Vagina (tissue), 2 donors: ENCODE measurements at regions not wholly inside any gene's neighbourhood (a gene's known extent, or its start where the extent isn't known, plus 50 kb on each side); places are given as distances from the start of the nearest gene placed in this dataset.

ENCODE experiments used
- POLR2A ChIP-seq, 2 donors: fragments of 450-650 bp; IDR thresholded peaks; one replicate each; pipeline ENCODE4 v1.6.1; 2017; ENCODE audit warnings: antibody characterized with exemption in 2 of 2, mild to moderate bottlenecking in 2 of 2, moderate library complexity in 2 of 2
- POLR2AphosphoS5 ChIP-seq, 2 donors: sonication (generic); formaldehyde crosslinking; IDR thresholded peaks; one replicate each; pipeline ENCODE4 v1.9.0; 2017; ENCODE audit warnings: antibody characterized with exemption in 2 of 2, mild to moderate bottlenecking in 2 of 2, low read depth in 1 of 2; ENCODE audit not compliant: insufficient read depth in 1 of 2
- TF ChIP-seq, protein P1 (sequence below), 3 experiments: fragments of 450-650 bp in 2 of 3; fragments of 200-600 bp in 1 of 3; sonication (generic) in 1 of 3; IDR thresholded peaks; one replicate each; pipeline ENCODE4 v1.5.1; 2017 to 2019; ENCODE audit warnings: antibody characterized with exemption in 3 of 3, mild to moderate bottlenecking in 2 of 3, moderate library complexity in 2 of 3

GRCh38 chr5:7272408-7272965, 123.5 kb upstream of the ADCY2 start:
- TF ChIP-seq POLR2A (IDR thresholded peaks at IDR 0.05) (no peak), POLR2AphosphoS5 (IDR thresholded peaks at IDR 0.05; ENCODE audit: insufficient read depth in 1 of 2, low read depth in 1 of 2) (no peak)
- TF ChIP-seq, protein P1, sequence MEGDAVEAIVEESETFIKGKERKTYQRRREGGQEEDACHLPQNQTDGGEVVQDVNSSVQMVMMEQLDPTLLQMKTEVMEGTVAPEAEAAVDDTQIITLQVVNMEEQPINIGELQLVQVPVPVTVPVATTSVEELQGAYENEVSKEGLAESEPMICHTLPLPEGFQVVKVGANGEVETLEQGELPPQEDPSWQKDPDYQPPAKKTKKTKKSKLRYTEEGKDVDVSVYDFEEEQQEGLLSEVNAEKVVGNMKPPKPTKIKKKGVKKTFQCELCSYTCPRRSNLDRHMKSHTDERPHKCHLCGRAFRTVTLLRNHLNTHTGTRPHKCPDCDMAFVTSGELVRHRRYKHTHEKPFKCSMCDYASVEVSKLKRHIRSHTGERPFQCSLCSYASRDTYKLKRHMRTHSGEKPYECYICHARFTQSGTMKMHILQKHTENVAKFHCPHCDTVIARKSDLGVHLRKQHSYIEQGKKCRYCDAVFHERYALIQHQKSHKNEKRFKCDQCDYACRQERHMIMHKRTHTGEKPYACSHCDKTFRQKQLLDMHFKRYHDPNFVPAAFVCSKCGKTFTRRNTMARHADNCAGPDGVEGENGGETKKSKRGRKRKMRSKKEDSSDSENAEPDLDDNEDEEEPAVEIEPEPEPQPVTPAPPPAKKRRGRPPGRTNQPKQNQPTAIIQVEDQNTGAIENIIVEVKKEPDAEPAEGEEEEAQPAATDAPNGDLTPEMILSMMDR (IDR thresholded peaks at IDR 0.05) = no peak
